Dendritic cell treated with granulocyte-macrophage colony-stimulating factor and Interleukin-4, amounts not matched to agents 40 ng/mL and 50 ng/mL, for 4 days (primary cell): ENCODE measurements at regions not wholly inside any gene's neighbourhood (a gene's known extent, or its start where the extent isn't known, plus 50 kb on each side); places are given as distances from the start of the nearest gene placed in this dataset.
"Not testable (repeated sequence)": the region's sequence is repeated elsewhere in the genome, so short reads cannot be mapped to it uniquely, and the experiment has no call there.

Experiments
- H3K27ac Mint-ChIP-seq: one replicate; pipeline ENCODE4 v1.8.0; 2022; ENCODE audit warnings: mild to moderate bottlenecking, mixed read lengths
- H3K27me3 Mint-ChIP-seq: one replicate; pipeline ENCODE4 v1.8.0; 2022; ENCODE audit warnings: mild to moderate bottlenecking, mixed read lengths
- H3K36me3 Mint-ChIP-seq: one replicate; pipeline ENCODE4 v1.8.0; 2022; ENCODE audit warnings: low read depth, mixed read lengths
- H3K4me1 Mint-ChIP-seq: one replicate; pipeline ENCODE4 v1.8.0; 2022; ENCODE audit warnings: low read depth, mixed read lengths
- H3K4me3 Mint-ChIP-seq: one replicate; pipeline ENCODE4 v1.8.0; 2022; ENCODE audit warnings: mild to moderate bottlenecking, moderate library complexity, mixed read lengths
- H3K9me3 Mint-ChIP-seq: one replicate; pipeline ENCODE4 v1.8.0; 2022; ENCODE audit warnings: mixed read lengths
- intact Hi-C: fragments of 100-400 bp; cut with micrococcal nuclease; formaldehyde crosslinking; loops from one replicate; pipeline ENCODE4 v1.15.0; 2022

DNA sequence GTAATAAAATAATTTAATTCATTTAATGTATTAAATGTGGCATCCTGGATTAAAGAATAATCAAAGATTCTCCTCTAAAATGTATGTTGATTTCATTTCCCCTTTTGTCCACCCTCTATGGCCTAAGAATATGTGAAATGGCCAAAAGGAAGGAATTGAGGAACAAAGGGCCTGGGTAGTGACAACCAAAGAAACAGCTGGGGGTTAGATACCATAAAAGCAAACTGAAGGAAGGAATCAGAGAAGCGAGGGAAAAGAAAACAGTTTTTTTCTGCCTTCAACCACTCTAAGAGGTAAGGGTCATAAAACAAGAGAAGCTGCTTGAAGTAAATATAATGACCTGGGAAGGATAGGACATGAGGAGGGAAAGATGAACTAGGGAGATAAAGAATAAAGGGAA lies 139.3 kb downstream of the FAM76B start:
- Mint-ChIP-seq H3K9me3 (peaks cover 8% of the 10 kb centered on the region), H3K4me3 (peak overlapping the region; percentile 35), H3K4me1 (peaks cover 23% of the 10 kb centered on the region), H3K27me3 (no peaks in the 10 kb centered on the region), H3K27ac (peak overlapping the region; percentile 23), H3K36me3 (no peaks in the 10 kb centered on the region)
- intact Hi-C loops = no loop called here

DNA sequence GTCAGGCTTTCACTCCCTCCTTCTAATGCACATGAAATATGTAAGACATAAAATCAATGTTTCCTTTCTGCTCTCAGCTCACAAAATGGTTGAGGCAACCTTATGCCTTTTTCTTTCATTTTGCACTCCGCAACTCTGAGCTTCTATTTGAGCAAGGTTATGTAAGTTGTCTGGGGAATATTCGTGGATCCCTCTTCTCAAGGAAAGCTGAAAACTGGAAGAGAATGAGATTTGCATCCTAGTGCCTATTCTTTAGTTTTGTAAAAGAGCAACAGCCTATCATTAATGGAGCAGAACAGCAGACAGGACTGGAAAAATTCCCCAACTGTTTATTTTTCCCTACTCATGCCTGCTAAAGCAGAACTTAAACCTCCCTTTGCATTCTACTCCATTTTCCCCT lies 141.7 kb downstream of the FAM76B start:
- no peaks in the 10 kb centered on the region for H3K27me3 Mint-ChIP-seq
- H3K4me1 Mint-ChIP-seq = peaks cover 23% of the 10 kb centered on the region
- no peaks in the 10 kb centered on the region for H3K36me3 Mint-ChIP-seq
- H3K9me3 Mint-ChIP-seq = peaks cover 8% of the 10 kb centered on the region
- intact Hi-C loops = no loop called here
- H3K27ac Mint-ChIP-seq = no peak overlapping the region
- H3K4me3 Mint-ChIP-seq = no peak overlapping the region

DNA sequence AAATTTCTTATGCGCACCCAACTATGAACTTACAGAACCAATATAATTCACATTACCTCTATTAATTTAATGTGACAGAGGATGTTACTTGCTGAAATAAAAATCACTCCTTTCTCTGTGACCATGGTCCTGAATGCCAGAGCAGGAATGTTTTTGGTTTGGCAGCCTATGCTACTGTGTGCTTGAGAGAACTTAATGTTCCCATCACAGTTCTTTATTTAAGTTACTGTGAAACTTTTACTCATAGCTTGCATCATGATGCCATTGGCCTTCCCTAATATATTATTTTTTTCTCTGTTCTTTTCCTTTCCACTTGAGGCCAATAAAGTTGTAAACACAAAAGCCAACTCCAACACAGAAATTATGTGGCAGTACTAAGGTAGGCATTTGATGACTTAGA lies 142.2 kb downstream of the FAM76B start:
- H3K36me3 Mint-ChIP-seq = no peaks in the 10 kb centered on the region
- intact Hi-C loops = no loop called here
- no peak overlapping the region for H3K4me3 Mint-ChIP-seq

DNA sequence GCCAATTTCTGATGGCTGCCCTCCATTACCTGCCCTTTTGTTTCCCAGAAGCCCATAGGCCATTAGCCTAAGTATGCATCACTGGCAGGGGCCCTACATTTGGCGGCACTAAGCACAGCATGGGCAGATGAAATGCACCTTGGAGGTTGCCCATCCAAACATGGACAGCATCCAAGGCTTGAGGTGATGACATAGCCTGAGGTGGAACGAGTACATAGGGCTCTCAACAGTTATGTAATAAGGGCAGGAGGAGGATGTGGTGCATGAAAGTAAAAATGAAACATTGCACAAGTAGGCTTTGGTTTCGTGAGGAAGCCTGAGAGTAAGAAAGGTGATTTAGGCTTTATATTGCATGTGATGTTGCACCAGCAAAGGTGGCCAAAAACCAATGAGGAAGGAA lies 148.1 kb downstream of the FAM76B start:
- H3K4me1 Mint-ChIP-seq = peaks cover 7% of the 10 kb centered on the region
- no peak overlapping the region for H3K4me3 Mint-ChIP-seq
- H3K27ac Mint-ChIP-seq = no peak overlapping the region
- intact Hi-C loops = no loop called here
- no peaks in the 10 kb centered on the region for H3K36me3 Mint-ChIP-seq
- H3K27me3 Mint-ChIP-seq = no peaks in the 10 kb centered on the region
- peaks cover 3% of the 10 kb centered on the region for H3K9me3 Mint-ChIP-seq

More for the DNA sequence above, 142.2 kb downstream of the FAM76B start:
- Mint-ChIP-seq H3K27me3 (no peaks in the 10 kb centered on the region), H3K4me1 (peaks cover 22% of the 10 kb centered on the region), H3K9me3 (peaks cover 8% of the 10 kb centered on the region), H3K27ac (no peak overlapping the region)

DNA sequence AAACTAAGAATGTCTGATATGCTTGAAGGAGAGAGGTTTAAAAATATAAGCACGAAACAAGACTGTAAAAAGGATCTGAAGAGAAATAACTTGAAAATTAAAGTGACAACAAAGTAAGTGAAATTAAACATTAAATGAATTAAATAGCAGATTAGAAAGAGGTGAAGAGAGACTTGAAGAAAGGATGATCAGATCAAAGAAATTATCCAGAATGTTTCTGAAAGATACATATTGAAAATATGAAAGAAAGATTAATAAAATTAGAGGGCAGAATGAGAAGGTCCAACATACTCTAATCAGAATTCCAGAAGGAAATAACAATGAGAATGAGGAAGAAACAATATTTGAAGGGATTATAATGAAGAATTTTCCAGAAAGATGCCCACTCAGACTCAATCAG lies 151.1 kb downstream of the FAM76B start:
- intact Hi-C loops = no loop called here
- no peak overlapping the region for H3K27ac Mint-ChIP-seq
- no peaks in the 10 kb centered on the region for H3K36me3 Mint-ChIP-seq
- peaks cover 7% of the 10 kb centered on the region for H3K4me1 Mint-ChIP-seq
- H3K27me3 Mint-ChIP-seq = no peaks in the 10 kb centered on the region
- H3K4me3 Mint-ChIP-seq = no peak overlapping the region
- no peaks in the 10 kb centered on the region for H3K9me3 Mint-ChIP-seq

DNA sequence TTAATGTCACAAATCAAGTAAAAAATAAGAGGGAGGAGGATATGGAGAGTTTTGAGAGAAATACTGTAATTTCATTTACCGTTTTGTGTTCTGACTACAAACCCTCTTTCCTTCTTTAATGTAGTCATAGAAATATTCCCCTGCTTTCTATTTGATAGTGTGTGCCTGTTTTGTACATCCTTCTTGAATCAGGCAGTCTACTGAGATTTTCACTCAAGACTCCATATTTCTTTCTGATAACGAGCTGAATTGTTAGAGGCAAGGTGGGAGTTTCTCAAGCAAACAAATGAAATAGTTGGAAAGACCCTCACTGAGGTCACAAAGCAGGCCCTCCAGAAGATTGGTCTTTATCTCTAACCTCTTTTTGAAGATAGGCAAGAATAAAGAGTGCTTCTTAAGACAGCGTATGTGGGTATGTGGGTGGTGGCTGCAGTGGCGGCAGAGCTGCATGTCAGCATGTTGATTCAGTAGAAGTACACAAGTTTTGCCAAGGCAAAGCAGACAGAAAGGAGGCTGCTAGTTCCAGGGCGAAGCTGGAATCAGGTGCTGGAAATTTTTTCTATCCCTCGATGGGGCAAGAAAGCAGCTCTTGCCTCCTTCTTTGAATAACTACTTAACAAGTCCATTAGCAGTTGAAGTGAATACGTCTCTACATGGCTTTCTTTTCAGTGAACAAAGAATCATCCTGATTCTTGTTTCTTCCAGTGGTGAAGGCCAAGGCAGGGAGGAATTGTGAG lies 164.2 kb downstream of the FAM76B start:
- intact Hi-C loops = no loop called here
- Mint-ChIP-seq H3K4me3 (no peak overlapping the region), H3K9me3 (no peaks in the 10 kb centered on the region)

DNA sequence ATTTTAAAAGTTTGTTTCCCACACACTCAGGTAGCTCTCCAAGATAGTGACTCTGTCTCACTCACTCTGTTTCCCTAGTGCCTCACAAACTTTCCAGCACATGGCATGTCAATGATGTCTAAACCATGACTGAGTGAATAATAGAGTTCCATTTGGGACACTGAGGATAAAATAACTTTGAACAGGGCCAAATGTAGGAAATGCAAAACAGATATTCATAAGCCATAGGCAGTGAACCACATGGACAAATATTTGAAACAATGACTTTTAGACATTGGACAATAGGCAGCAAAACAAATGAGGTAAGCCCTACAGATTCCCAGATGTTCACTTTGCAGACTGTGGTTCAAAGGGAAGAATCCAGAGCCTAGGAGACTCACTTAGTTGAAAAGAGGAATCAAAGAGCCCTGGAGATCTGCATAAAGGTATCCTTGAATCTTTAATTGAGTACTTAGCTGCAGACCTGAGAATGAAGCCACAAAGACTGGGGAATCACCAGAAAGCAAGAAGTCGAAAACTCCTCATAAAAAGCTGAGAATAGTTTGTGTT lies 173.3 kb downstream of the FAM76B start:
- no peaks in the 10 kb centered on the region for H3K27me3 Mint-ChIP-seq
- H3K9me3 Mint-ChIP-seq = peaks cover 10% of the 10 kb centered on the region
- intact Hi-C loops = no loop called here
- no peak overlapping the region for H3K4me3 Mint-ChIP-seq
- H3K36me3 Mint-ChIP-seq = no peaks in the 10 kb centered on the region
- no peak overlapping the region for H3K27ac Mint-ChIP-seq
- no peaks in the 10 kb centered on the region for H3K4me1 Mint-ChIP-seq

More for the DNA sequence above, 164.2 kb downstream of the FAM76B start:
- no peaks in the 10 kb centered on the region for H3K4me1 Mint-ChIP-seq
- H3K27ac Mint-ChIP-seq = no peak overlapping the region
- H3K27me3 Mint-ChIP-seq = no peaks in the 10 kb centered on the region
- no peaks in the 10 kb centered on the region for H3K36me3 Mint-ChIP-seq

DNA sequence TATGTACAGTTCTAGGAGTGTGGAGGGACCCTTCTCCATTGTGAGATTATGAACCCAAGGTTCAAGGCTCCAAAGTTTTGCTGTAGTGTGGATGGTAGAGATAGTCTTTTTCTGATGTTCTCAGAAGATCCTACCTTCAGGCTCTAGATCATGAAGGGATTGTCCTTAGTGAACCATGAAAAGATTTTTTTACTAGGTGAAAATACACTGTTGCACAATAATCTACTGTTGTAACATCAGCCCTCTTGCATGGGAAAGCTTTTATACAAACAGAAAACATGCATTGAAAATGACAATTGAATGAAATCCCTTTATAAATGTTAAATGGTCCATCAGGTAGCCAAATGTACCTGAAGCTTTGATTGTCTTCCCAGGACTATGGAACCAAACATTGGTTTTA lies 177.8 kb downstream of the FAM76B start:
- no peaks in the 10 kb centered on the region for H3K4me1 Mint-ChIP-seq
- no peaks in the 10 kb centered on the region for H3K36me3 Mint-ChIP-seq
- H3K27me3 Mint-ChIP-seq = no peaks in the 10 kb centered on the region
- intact Hi-C loops = no loop called here
- H3K9me3 Mint-ChIP-seq = no peaks in the 10 kb centered on the region
- H3K4me3 Mint-ChIP-seq = no peak overlapping the region
- H3K27ac Mint-ChIP-seq = no peak overlapping the region

DNA sequence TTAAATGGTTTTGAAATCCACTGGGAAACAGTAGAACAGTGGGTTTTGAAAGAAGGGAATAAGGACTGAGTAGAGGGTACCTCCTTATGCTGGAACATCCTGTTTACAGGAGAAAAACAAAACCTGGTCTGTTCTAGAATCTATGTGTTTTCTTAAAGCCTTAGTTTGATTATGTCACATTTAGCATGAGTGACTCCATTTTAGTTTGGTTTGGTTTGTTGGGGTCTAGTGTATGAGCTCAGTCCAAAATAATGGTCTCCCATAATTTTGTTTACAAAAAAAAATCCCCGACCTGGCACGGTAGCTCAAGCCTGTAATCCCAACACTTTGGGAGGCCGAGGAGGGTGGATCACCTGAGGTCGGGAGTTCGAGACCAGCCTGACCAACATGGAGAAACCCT lies 179.4 kb downstream of the FAM76B start:
- H3K4me1 Mint-ChIP-seq, H3K9me3 Mint-ChIP-seq, H3K27me3 Mint-ChIP-seq, intact Hi-C loops, H3K27ac Mint-ChIP-seq, H3K4me3 Mint-ChIP-seq, H3K36me3 Mint-ChIP-seq: not testable (repeated sequence)

DNA sequence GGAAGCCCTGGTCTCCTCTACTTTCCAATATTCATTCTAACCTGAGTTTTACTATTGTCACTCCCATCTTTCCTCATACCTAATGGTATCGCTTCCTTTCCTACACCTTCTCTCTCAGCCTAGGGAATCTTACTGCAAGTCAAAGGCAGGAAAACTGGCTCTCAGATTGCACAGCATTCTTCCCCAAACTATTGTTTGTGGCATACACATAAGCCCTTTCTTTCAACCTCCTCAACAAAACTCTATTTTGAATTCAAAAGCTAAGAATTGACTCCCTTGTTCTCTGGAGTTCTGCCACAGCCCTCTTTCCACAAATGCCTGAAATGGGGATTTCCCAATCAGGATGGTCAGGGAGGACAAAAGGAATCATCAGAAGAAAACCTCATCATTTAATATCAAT lies 181.5 kb downstream of the FAM76B start:
- intact Hi-C loops = no loop called here
- no peak overlapping the region for H3K27ac Mint-ChIP-seq
- no peaks in the 10 kb centered on the region for H3K36me3 Mint-ChIP-seq
- H3K27me3 Mint-ChIP-seq = no peaks in the 10 kb centered on the region
- peaks cover 9% of the 10 kb centered on the region for H3K4me1 Mint-ChIP-seq
- H3K9me3 Mint-ChIP-seq = no peaks in the 10 kb centered on the region
- H3K4me3 Mint-ChIP-seq = no peak overlapping the region

DNA sequence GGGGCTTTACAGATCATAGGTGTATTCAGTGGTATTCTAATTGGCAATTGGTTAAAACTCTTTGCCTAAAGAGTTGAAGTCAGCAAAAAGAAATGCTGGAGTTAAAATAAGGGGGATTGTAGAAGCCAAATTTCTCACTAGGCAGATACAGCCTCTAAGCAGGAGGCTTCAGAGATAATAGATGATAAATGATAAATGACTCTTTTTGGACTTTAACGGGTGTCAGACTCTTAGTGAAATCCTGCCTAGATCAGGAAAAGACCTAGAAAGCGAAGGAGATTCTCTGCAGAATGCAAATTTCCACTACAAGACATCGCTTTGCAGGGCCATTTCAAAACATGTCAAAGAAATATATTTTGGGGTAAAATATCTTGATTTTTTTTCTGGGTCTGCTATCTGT lies 182.8 kb downstream of the FAM76B start:
- intact Hi-C loops = no loop called here
- Mint-ChIP-seq H3K4me3 (no peak overlapping the region), H3K4me1 (peaks cover 9% of the 10 kb centered on the region), H3K27ac (no peak overlapping the region), H3K27me3 (no peaks in the 10 kb centered on the region), H3K9me3 (no peaks in the 10 kb centered on the region), H3K36me3 (no peaks in the 10 kb centered on the region)

DNA sequence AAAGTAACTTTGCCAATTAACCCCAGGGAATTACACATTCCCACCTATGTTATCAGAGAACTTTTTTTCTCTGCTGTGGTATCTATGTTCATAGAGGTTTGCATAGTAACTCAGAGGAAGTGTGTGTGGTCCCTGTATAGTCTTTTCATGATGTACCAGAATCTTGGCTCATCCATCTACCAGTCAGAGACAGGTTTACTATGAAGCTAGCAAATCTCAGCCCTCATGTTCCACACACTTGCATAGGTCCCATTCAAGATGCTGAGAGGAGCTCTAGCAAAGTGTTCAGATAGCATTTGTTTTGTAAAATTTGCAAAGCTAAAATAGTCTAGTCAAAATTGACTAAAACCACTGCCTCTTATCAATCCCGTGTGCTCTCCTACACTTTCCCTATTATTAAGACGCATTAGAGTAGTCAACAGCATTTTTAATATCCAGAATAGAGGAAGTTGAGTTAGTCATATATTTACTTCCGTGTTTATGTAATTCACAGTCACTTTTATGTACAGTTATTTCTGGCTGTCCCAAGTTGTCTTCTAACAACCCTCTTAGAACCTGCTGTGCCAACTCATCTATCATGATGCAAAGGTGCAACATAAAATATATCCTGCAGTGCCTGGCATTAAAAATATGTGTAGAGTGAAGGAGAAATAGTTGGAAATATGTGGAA lies 184.2 kb downstream of the FAM76B start:
- intact Hi-C loops = no loop called here
- no peaks in the 10 kb centered on the region for H3K9me3 Mint-ChIP-seq
- H3K27ac Mint-ChIP-seq = no peak overlapping the region
- no peaks in the 10 kb centered on the region for H3K36me3 Mint-ChIP-seq
- no peaks in the 10 kb centered on the region for H3K27me3 Mint-ChIP-seq
- H3K4me3 Mint-ChIP-seq = no peak overlapping the region
- peaks cover 9% of the 10 kb centered on the region for H3K4me1 Mint-ChIP-seq

DNA sequence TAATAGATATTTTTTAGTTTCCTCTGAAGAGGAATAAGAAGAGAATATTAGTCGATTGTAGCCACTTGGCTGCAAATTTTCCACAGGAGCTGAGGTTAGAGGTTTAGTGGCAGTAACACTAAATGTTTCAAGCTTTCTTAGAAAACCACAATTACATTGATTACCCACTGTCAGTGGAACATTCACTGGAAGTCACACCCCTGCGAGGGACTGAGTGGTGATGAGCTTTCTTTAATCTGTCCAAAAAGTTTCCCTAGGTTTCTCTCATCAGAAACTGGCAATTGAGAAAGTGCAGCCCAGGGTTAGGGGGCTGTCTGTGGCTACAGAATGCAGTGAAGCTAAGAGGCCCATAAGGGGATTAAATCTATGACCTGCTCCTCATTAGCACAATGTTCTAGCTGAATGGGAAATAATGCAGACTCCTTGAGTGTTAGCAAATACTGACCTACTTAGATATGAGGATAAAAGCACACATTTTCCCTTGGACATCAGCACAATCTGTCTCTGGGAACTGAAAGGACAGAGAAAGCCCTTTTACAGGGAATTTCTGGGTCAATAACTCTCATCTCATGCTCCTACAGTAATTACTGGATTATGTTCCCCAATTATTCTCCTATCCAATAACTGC lies 189.5 kb downstream of the FAM76B start:
- no peaks in the 10 kb centered on the region for H3K27me3 Mint-ChIP-seq
- no peak overlapping the region for H3K27ac Mint-ChIP-seq
- H3K4me1 Mint-ChIP-seq = no peaks in the 10 kb centered on the region
- no peak overlapping the region for H3K4me3 Mint-ChIP-seq
- intact Hi-C loops = no loop called here
- no peaks in the 10 kb centered on the region for H3K36me3 Mint-ChIP-seq
- H3K9me3 Mint-ChIP-seq = no peaks in the 10 kb centered on the region

DNA sequence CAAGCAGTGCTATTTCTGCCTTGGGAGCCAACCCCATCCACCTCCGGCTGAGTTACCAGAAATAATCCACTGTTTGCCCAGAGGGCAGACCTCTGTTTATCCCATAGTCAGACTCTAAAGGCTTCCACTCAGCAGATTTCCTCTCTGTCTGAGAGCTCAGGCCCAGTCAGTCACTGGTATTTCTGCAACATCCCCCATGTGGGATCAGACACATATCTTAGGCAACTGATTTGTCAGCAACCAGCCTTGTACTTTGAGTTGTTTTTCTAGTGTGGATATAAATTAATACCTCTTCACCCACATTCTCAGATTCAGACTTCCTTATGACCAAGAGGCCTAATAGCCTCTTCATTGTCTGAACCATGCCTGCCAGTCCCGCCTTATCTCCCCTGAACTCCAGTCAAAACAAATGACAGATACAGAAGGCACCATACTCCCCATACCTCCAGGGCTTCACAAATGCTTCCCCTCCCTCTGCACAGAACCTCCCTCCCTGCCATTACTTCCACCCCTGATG lies 193.6 kb downstream of the FAM76B start:
- Mint-ChIP-seq H3K4me3 (no peak overlapping the region), H3K27ac (no peak overlapping the region), H3K4me1 (no peaks in the 10 kb centered on the region), H3K36me3 (no peaks in the 10 kb centered on the region), H3K27me3 (no peaks in the 10 kb centered on the region), H3K9me3 (no peaks in the 10 kb centered on the region)
- intact Hi-C loops = no loop called here
